ENCODE measurements at regions not wholly inside any gene's neighbourhood (a gene's known extent, or its start where the extent isn't known, plus 50 kb on each side); places are given as distances from the start of the nearest gene placed in this dataset.
"Not testable (repeated sequence)": the region's sequence is repeated elsewhere in the genome, so short reads cannot be mapped to it uniquely, and the experiment has no call there.

DNA sequence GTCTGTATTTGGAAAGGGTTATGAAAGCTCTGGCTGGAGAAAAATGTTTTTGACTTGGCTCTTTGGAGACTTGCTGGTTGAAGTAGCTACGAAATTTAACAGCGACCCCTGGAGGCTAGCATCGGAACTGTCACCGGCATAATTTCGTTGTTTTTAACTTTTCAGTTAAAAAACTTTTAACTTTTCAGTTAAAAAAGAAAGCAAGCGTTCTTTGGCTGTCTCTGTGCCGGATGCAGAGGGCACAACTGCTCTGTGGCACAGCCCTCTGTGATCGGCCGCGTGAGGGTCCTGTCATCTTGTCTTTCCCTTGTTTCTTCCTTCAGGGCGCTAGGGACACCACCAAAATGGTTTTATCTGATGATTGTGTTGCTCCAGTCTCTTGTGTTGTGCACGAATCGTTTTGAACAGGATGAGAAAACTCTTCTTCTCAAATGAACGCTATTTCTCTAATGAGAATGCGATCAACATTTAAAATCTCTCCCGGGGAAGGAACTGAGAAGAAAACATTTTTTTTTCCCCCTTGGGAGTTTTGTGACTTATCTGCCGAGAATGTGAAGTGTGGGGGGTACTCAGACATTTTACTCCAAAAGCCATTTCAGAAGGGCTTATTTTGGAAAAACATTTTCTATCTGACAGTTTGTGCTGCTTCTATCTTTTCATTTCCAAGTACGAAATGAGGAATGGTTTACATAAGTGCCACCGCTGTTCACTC is 57.1 kb downstream of the ADCYAP1 start:
- DNase-seq = no peak

DNA sequence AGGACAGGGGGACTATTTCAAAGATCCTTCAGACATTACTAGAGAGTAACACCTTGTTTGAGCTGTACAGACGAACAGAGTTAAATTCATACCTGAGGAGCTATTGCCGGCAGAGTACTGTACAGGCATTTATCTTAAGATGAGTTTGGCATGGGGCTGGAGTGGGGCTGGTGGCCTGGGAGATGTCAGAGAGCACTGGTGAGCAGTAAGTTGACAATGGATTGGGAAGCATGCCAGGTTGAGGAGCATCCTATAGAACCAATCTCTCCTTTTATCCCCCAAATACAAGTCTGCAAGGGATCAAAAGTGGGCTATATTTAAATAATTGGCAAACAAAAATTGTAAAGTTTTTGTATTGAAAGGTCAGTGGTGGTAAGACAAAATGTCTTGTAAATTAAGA is 58.6 kb downstream of the ADCYAP1 start:
- DNase-seq = no peak

DNA sequence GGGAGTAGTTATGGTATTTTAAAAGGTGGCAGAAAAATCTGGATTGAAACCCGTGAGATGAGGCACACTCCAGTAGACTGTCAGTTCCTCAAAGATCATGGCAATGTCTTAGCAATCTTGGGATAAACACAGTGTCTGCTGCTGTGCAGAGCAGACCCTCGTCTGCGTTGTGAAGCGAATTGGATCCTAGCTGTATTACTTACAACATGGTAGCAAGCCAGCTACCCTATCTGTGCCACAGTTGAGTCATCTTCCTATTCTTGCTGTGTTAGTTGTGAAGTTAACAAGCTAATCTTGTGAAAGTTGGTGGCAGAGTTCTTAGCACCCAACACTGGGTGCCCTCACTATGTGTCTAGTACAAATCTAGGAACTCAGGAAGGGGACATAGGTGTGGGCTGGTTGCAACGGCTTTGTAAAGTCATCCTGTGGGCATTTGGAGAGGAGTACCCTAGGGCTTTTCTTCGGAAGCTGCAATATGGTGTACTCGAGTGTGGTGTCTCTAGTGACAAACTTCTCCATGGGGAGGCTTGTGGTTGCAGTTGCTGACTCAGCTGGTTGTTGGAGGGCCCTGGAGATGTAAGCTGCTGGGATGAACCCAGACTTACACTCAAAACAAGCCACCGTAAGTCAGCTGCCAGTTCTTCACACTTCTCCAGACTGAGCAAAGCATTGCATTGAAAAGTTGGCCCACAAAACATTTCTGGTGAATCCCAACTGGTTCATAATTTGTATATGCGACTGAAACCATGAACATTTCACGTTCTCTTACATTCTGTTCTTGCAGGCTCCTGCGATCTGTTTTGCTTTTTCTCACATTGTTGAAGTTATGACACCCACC is 61.5 kb downstream of the ADCYAP1 start:
- DNase-seq = no peak

DNA sequence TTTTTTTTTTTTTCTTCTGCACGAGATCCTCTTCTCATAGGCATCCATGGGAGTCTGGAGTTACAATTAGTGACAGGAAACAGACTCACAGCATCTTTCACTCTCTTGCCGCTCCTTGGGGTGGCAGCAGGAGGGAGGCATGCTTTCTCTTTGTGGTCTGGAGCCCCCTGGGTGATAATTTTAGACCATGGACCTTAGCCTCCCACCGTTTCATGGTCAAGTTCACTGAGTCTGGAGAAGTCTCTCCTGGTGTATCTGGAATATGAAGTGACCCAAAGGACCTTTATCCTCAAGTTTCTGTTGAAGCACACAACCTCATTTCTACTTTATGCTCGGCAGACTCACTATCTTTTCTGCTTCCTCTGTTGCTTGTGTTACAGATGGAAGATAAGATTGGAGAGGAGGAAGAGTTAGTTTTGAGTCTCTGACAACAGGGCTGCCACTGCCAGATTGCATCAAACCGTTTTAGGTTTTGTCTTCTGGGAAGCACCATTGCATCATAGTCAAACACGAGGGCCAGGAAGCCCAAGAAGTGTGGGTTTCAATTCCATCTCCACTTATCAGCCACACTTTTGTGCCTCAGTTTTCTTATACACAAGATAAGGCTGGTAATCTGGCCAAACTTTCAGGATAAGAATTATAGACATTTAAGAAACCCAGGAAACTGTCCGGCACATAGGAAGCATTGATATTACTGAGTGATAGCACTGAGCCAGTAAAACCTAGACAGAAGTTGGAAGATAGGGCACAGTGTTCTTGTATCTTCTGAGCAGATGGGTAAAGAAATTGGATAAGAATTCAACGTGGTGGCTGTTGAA is 62.3 kb downstream of the ADCYAP1 start:
- DNase-seq = no peak

DNA sequence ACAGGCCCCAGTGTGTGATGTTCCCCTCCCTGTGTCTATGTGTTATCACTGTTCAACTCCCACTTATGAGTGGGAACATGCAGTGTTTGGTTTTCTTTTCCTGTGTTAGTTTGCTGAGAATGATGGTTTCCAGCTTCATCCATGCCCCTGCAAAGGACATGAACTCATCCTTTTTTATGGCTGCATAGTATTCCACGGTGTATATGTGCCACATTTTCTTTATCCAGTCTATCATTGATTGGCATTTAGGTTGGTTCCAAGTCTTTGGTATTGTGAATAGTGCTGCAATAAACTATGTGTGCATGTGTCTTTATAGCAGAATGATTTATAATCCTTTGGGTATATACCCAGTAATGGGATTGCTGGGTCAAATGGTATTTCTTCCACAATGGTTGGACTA is 64.2 kb downstream of the ADCYAP1 start:
- not testable (repeated sequence) for DNase-seq

DNA sequence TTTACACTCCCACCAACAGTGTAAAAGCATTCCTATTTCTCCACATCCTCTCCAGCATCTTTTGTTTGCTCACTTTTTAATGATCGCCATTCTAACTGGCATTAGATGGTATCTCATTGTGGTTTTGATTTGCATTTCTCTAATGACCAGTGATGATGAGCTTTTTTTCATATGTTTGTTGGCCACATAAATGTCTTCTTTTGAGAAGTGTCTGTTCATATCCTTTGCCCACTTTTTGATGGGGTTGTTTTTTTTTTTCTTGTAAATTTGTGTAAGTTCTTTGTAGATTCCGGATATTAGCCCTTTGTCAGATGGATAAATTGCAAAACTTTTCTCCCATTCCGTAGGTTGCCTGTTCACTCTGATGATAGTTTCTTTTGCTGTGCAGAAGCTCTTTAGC is 64.6 kb downstream of the ADCYAP1 start:
- DNase-seq = not testable (repeated sequence)

DNA sequence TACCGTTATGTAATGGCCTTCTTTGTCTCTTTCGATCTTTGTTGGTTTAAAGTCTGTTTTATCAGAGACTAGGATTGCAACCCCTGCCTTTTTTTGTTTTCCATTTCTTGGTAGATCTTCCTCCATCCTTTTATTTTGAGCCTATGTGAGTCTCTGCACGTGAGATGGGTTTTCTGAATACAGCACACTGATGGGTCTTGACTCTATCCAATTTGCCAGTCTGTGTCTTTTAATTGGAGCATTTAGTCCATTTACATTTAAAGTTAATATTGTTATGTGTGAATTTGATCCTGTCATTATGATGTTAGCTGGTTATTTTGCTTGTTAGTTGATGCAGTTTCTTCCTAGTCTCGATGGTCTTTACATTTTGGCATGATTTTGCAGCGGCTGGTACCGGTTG is 69.9 kb downstream of the ADCYAP1 start:
- DNase-seq = not testable (repeated sequence)

DNA sequence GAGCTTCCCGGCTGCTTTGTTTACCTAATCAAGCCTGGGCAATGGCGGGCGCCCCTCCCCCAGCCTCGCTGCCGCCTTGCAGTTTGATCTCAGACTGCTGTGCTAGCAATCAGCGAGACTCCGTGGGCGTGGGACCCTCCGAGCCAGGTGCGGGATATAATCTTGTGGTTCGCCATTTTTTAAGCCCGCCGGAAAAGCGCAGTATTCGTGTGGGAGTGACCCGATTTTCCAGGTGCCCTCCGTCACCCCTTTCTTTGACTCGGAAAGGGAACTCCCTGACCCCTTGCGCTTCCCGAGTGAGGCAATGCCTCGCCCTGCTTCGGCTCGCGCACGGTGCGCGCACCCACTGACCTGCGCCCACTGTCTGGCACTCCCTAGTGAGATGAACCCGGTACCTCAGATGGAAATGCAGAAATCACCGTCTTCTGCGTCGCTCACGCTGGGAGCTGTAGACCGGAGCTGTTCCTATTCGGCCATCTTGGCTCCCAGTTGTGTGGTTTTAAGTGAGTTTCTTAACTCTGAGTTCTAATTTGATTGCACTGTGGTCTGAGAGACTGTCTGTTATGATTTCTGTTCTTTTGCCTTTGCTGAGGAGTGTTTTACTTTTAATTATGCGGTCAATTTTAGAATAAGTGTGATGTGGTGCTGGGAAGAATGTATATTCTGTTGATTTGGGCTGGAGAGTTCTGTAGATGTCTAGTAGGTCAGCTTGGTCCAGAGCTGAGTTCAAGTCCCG is 71.9 kb downstream of the ADCYAP1 start:
- DNase-seq = not testable (repeated sequence)

DNA sequence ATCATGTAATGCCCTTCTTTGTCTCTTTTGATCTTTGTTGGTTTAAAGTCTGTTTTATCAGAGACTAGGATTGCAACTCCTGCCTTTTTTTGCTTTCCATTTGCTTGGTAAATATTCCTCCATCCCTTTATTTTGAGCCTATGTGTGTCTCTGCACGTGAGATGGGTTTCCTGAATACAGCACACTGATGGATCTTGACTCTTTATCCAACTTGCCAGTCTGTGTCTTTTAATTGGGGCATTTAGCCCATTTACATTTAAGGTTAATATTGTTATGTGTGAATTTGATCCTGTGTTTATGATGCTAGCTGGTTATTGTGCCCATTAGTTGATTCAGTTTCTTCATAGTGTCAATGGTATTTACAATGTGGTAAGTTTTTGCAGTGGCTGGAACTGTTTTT is 72.7 kb downstream of the ADCYAP1 start:
- not testable (repeated sequence) for DNase-seq

DNA sequence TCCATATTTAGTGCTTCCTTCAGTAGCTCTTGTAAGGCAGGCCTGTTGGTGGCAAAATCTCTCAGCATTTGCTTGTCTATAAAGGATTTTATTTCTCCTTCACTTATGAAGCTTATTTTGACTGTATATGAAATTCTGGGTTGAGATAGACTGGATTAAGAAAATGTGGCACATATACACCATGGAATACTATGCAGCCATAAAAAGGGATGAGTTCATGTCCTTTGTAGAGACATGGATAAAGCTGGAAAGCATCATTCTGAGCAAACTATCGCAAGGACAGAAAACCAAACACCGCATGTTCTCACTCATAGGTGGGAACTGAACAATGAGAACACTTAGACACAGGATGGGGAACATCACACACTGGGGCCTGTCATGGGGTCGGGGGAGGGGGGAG is 73.1 kb downstream of the ADCYAP1 start:
- not testable (repeated sequence) for DNase-seq

DNA sequence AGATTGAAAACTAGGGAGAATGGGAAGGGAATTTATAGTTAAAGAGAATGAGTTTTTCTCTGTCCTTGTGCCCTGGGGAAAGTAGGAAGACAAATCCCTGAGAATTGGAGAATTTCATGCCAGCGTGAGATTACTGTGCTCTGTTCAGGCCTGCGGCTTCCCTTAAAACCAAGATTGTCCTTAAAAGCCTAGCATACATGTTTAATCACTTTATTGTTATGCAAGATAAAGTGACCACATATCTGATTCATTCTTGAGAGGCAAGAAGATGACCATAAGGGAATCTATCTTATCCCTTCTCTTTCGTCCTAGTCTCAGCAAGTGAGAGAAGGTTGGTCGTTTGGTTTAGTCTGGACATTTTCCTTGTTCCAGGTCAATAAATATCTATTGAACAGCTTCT is 75.9 kb downstream of the ADCYAP1 start:
- DNase-seq = no peak

DNA sequence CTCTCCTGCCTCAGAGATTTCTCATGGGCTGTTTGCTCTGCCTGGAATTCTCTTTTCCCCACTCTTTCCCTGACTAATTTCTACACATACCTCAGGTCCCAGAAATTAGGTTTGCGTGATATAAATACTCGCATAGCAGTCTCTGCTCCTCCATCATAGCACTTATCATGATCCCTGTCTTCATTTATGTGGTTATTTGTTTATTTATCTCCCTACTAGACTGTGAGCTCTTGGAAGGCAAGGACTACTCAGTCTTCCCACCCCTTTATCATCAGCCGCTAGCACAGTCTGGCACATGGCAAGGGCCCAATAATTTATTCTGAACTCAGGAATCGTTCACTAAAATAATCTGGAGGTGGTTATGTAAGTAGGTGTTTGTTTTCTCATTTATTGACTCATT is 79.3 kb downstream of the ADCYAP1 start:
- no peak for DNase-seq

DNA sequence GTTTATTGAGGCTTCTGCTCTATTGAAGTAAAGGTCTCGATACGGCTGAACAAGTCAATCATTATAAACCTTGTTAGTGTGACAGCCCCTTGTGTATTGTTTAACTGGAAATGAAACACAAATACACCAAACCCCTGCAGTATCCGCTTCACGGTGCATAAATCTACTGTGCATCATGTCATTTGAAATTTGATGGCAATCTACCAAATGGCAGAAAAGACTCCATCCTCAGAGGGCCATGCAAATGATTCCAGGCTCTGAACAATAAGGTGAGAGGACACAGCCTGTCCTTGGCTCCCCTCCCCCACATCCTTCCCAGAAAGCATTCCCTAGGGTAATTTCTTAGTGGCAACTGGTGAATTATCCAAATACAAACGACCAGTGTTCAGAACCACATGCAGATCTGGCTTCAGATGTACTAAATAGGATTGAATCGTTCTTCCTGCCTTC is 80.6 kb downstream of the ADCYAP1 start:
- peak; percentile 93 for DNase-seq

DNA sequence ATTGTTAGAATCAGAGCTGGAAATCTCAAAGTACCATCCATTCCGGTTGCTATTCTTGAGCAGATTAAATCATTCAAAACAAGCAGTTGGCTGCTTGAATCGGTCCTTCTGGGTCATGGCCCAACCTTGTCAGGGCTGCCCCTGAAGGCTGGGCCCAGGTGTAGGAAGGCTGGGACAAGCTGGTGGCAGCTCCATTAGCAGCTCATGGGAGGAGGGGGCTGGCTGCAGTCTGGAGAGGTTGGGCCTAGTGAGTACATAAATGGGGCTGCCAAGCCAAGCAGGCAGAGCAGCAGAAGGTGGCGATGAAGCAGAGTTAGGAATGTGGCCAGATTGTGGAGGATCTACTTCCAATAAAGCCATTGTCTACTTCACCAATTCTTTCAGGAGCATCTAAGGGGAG is 81.4 kb downstream of the ADCYAP1 start:
- DNase-seq = peak; percentile 45

DNA sequence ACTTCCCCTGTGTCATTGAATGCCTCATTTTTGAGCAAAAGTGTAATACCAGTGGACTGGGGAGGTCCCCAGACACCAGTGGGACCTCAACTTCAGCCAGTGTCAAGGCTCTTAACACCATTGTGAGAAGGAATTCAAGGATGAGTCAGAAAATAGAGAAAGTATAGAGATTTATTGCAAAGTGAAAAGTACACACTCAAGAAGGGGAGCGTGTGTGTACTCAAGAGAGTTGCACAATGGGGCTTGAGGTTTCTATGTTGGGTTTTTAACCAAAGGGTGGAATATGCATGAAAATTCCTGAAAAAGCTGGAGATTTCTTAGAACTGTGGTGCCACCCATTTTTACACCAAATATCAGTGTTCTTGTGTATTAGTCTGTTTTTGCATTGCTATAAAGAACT is 81.9 kb downstream of the ADCYAP1 start:
- no peak for DNase-seq

DNA sequence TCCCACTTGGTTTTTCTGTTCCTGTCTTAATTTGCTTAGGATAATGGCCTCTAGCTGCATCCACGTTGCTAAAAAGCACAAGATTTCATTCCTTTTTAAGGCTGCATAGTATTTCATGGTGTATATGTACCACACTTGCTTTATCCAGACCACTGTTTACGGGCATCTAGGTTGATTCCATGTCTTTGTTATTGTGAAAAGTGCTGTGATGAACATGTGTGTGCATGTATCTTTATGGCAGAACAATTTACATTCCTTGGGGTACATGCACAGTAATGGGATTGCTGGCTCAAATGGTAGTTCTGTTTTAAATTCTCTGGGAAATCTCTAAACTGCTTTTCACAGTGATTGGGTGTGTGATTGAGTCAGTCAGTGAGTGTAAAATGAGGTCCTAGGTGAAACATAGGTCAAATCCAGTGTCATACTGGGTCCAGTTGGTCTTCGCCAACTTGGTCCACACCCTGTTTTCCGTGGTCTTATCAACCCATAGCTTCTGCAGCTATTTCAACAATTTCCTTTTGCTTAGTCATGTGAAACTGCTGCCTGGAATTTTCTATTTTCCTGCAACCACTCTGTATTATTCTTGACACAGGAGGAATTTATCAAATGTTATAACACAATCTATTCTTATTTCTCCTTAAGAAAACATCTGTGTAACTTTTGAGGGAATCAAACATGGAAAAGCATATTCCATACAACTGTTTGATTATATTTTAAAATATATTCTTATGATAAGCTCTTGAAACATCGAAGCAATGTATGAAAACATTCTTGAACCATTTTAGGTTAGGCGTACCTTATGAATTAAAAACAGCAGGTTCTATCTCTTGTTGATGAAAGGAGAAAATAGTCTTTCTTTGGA is 82.9 kb downstream of the ADCYAP1 start:
- DNase-seq = no peak

DNA sequence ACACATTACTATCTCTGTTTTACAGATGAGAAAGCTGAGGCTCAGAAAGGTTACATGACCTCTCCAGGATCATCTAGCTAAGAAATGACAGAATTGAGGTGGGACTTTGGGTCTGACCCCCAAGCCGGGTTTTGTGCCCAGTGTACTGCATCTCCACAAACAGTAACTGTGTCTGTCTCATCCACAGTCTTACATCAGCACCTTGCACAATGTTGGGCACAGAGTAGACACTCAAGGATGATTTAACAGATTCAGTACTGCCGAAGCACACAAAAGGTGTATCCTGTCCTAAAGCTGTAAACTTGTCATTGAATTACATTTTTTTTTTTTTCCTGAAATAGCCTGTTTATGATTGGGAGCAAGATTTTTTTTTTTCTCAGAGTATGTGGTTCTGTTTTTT is 84.8 kb downstream of the ADCYAP1 start:
- no peak for DNase-seq

DNA sequence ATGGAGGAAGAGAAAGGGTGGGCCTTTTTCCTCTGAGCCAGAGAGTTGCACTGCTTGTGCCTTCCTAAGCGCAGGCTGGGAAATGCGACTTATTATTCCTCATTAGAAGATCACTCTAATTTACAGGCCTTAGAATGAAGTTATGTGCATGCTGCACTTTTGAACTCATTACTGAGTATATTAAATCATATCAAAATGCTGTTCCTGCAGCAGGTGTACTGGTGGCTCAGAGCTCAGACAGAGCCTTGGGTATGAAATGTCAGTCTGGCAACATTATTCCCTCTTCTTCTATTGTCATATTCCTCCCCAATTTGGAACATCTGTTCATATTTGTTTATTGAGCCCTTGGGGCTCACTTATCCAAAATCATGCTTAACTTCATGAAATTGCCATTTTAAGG is 85.5 kb downstream of the ADCYAP1 start:
- peak; percentile 47 for DNase-seq

DNA sequence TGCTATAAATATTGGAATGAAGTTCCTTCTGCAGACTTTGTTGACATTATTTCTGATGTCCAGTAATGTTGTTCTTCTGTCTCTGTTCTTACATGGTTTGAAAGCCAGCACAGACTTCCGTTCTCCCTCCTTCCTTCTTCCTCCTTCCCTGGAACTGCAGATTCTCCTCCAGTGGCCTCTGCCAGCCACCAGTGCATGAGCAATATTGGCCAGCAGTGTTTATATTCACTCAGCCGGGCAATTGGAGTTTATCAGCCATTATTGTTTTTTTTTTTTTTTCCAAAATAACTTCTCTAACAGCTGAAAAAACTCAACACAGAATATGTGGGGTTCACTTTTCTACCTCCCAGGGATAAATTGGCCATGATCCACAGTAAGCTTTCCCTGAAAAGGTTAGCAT is 86.8 kb downstream of the ADCYAP1 start:
- DNase-seq = no peak

DNA sequence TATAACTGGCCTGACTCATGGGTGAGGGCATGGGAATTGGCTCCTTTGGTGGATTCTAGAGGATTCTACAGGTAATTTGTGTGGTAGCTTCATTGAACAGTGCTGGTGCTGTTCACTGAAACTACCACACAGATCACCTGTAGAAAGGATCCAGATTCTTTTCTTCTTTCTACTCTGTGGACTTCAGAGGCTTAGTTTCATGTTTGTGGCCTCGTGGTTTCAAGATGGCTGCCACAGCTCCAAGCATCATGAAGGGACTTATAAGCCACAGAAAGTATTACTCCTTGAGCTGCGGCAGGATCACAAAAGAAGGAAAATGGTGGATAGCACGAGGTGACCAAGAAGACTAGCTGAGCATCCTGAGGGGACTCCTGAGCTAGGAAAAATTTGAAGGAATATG is 88.9 kb downstream of the ADCYAP1 start:
- no peak for DNase-seq

DNA sequence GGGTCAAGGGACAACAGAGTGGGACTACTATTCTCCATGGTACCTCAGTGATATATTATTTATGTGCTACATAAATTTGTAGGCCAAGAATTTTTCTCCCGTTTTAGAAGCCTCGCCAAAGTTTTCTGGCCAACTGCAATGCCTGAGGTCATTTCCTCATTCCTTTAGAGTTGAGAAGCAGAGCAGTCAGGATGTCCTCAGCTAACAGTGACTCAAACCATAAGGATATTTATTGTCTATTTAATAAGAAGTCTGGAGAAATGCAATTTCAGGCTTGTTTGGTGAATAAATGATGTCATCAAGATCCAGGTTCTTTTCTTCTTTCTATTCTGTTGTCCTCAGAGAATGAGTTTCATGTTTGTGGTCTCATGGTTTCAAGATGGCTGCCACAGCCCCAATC is 91.0 kb downstream of the ADCYAP1 start:
- no peak for DNase-seq

DNA sequence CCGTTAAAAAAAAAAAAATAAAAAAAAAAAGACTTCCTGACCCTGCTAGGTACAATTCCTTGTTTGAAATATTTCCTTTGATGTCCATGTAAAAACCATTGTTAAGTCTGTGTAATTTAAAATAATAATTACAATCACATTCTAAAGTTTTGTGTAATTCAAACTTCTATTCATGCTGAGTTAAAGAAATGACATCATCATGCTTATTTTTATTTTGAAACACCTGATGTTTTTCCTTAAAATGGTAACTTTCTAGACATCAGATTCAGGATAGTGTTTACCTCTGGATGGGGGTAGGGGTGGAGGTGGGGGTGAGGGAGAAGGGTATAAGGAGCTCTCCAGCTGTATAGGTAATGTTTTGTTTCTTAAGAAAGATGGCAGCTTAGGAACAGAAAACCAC is 92.8 kb downstream of the ADCYAP1 start:
- DNase-seq = no peak
